ENCODE measurements at regions not wholly inside any gene's neighbourhood (a gene's known extent, or its start where the extent isn't known, plus 50 kb on each side); places are given as distances from the start of the nearest gene placed in this dataset.

DNA sequence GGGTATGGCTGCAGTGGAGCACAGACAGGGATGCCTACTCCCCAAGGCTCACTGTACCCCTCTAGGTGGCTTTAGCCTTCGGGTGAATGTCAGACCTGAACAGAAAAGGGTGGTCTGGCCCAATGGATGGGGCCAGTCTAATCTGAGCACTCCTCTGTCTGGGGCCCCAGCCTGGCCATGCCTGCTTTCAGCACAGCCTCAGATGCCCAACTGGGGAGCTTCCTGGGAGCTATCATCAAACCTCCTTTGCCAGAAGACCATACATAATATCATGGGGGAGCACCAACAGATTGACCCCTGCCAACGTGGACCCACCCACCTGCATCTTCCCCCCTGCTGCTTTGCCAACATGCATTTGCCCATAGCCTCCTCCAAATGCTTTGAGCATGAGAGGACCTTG is 454.1 kb upstream of the KHDRBS2 start:
- Histone ChIP-seq H3K9ac (ENCODE audit: low read length) (no peak overlapping the region), H3K23ac (ENCODE audit: low read length) (no peak overlapping the region), H3K9me3 (ENCODE audit: insufficient read depth, low read depth, low read length) (peaks cover 3% of the 10 kb centered on the region), H3K27me3 (ENCODE audit: insufficient read depth, low read length) (no peaks in the 10 kb centered on the region), H3K4me1 (ENCODE audit: control insufficient read depth in 1 of 2, insufficient read depth in 2 of 2, low read length in 2 of 2) (no peaks in the 10 kb centered on the region), H4K8ac (ENCODE audit: low read depth, low read length) (no peak overlapping the region), H2BK120ac (ENCODE audit: insufficient read depth, low read length, poor library complexity) (no peak overlapping the region), H2AFZ (ENCODE audit: insufficient read depth, low read length, poor library complexity) (no peak overlapping the region), H3K4me2 (ENCODE audit: low read length) (no peak overlapping the region), H3K36me3 (ENCODE audit: control insufficient read depth in 1 of 2, insufficient read depth in 2 of 2, low read length in 2 of 2) (no peaks in the 10 kb centered on the region), H2BK12ac (ENCODE audit: low read length) (no peak overlapping the region), H4K91ac (ENCODE audit: low read depth, low read length) (no peak overlapping the region), H3K4ac (ENCODE audit: low read depth, low read length) (no peak overlapping the region), H2BK5ac (ENCODE audit: low read depth, low read length, poor library complexity) (no peak overlapping the region), H3K27ac (ENCODE audit: low read depth, low read length) (no peak overlapping the region), H4K12ac (ENCODE audit: low read depth, low read length) (no peak overlapping the region), H3K4me3 (ENCODE audit: low read depth, low read length) (no peak overlapping the region), H3K18ac (ENCODE audit: low read length) (no peak overlapping the region), H3K79me2 (ENCODE audit: control insufficient read depth, insufficient read depth, low read length, poor library complexity) (no peaks in the 10 kb centered on the region), H3K79me1 (ENCODE audit: low read length) (no peaks in the 10 kb centered on the region), H3K14ac (ENCODE audit: low read length) (no peak overlapping the region), H2AK5ac (ENCODE audit: low read length) (no peak overlapping the region)
- no peak for DNase-seq
- WGBS (ENCODE audit: extremely low coverage, insufficient coverage, insufficient read length) = no CpG with 5 or more reads among the region's 2 CpGs

DNA sequence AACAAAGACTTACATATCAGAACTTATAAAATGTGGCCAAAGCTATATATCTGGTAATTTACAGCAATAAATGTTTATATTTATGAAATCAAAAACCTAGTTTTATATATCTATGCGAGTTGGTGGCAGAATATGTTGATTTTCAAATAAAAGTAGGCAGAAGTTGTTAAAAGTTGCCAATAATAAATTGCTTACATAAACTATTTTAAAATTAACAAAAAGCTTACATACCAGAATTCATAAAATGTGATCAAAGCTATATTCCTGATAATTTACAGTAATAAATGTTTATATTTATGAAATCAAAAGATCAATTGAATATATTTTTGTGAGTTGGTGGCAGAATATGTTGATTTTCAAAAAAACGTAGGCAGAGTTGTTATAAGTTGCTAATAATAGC is 451.8 kb upstream of the KHDRBS2 start:
- no peak overlapping the region for H2BK5ac ChIP-seq (ENCODE audit: low read depth, low read length, poor library complexity)
- H3K4me3 ChIP-seq (ENCODE audit: low read depth, low read length) = no peak overlapping the region
- no peak overlapping the region for H4K12ac ChIP-seq (ENCODE audit: low read depth, low read length)
- H4K8ac ChIP-seq (ENCODE audit: low read depth, low read length) = no peak overlapping the region
- H3K9ac ChIP-seq (ENCODE audit: low read length) = no peak overlapping the region
- no peak overlapping the region for H3K4ac ChIP-seq (ENCODE audit: low read depth, low read length)
- no peaks in the 10 kb centered on the region for H3K27me3 ChIP-seq (ENCODE audit: insufficient read depth, low read length)
- WGBS (ENCODE audit: extremely low coverage, insufficient coverage, insufficient read length) = no CpG with 5 or more reads among the region's 2 CpGs
- H2AFZ ChIP-seq (ENCODE audit: insufficient read depth, low read length, poor library complexity) = no peak overlapping the region
- no peaks in the 10 kb centered on the region for H3K79me2 ChIP-seq (ENCODE audit: control insufficient read depth, insufficient read depth, low read length, poor library complexity)
- no peak overlapping the region for H3K18ac ChIP-seq (ENCODE audit: low read length)
- H2BK12ac ChIP-seq (ENCODE audit: low read length) = no peak overlapping the region
- H3K27ac ChIP-seq (ENCODE audit: low read depth, low read length) = no peak overlapping the region
- no peak overlapping the region for H3K4me2 ChIP-seq (ENCODE audit: low read length)
- H4K91ac ChIP-seq (ENCODE audit: low read depth, low read length) = no peak overlapping the region
- peaks cover 3% of the 10 kb centered on the region for H3K9me3 ChIP-seq (ENCODE audit: insufficient read depth, low read depth, low read length)
- H3K79me1 ChIP-seq (ENCODE audit: low read length) = no peaks in the 10 kb centered on the region
- H3K14ac ChIP-seq (ENCODE audit: low read length) = no peak overlapping the region
- no peak overlapping the region for H2BK120ac ChIP-seq (ENCODE audit: insufficient read depth, low read length, poor library complexity)
- H3K23ac ChIP-seq (ENCODE audit: low read length) = no peak overlapping the region
- no peaks in the 10 kb centered on the region for H3K4me1 ChIP-seq (ENCODE audit: control insufficient read depth in 1 of 2, insufficient read depth in 2 of 2, low read length in 2 of 2)
- no peaks in the 10 kb centered on the region for H3K36me3 ChIP-seq (ENCODE audit: control insufficient read depth in 1 of 2, insufficient read depth in 2 of 2, low read length in 2 of 2)
- no peak overlapping the region for H2AK5ac ChIP-seq (ENCODE audit: low read length)
- DNase-seq = no peak

DNA sequence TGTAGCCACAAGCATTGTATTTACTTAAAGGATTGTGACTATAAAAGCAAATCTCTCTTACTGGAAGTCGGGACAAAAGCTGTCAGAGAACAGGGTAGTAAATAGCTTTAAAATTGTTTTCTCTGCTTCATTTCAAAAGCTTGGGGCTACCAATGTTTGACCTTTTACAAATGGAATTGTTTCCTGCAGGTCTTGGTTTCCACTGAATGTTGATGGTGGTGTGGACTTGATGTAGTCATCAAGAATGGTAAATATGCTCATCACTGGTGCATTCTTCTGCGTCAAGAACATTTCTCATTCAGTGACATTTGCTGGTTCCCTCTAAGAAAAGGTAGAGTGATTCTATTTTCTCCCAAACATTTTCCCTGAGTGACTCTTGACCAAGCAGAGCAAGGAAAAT is 435.4 kb upstream of the KHDRBS2 start:
- H3K23ac ChIP-seq (ENCODE audit: low read length) = no peak overlapping the region
- H2BK120ac ChIP-seq (ENCODE audit: insufficient read depth, low read length, poor library complexity) = no peak overlapping the region
- no peak overlapping the region for H4K8ac ChIP-seq (ENCODE audit: low read depth, low read length)
- no peaks in the 10 kb centered on the region for H3K9me3 ChIP-seq (ENCODE audit: insufficient read depth, low read depth, low read length)
- no peak overlapping the region for H3K4ac ChIP-seq (ENCODE audit: low read depth, low read length)
- H2AK5ac ChIP-seq (ENCODE audit: low read length) = no peak overlapping the region
- H2BK12ac ChIP-seq (ENCODE audit: low read length) = no peak overlapping the region
- H4K91ac ChIP-seq (ENCODE audit: low read depth, low read length) = no peak overlapping the region
- no CpG with 5 or more reads among the region's 2 CpGs for WGBS (ENCODE audit: extremely low coverage, insufficient coverage, insufficient read length)
- H3K14ac ChIP-seq (ENCODE audit: low read length) = no peak overlapping the region
- H3K4me2 ChIP-seq (ENCODE audit: low read length) = no peak overlapping the region
- H3K9ac ChIP-seq (ENCODE audit: low read length) = no peak overlapping the region
- no peaks in the 10 kb centered on the region for H3K79me2 ChIP-seq (ENCODE audit: control insufficient read depth, insufficient read depth, low read length, poor library complexity)
- no peaks in the 10 kb centered on the region for H3K36me3 ChIP-seq (ENCODE audit: control insufficient read depth in 1 of 2, insufficient read depth in 2 of 2, low read length in 2 of 2)
- H3K79me1 ChIP-seq (ENCODE audit: low read length) = no peaks in the 10 kb centered on the region
- no peak for DNase-seq
- H3K18ac ChIP-seq (ENCODE audit: low read length) = no peak overlapping the region
- no peaks in the 10 kb centered on the region for H3K27me3 ChIP-seq (ENCODE audit: insufficient read depth, low read length)
- H3K4me1 ChIP-seq (ENCODE audit: control insufficient read depth in 1 of 2, insufficient read depth in 2 of 2, low read length in 2 of 2) = no peaks in the 10 kb centered on the region
- H2AFZ ChIP-seq (ENCODE audit: insufficient read depth, low read length, poor library complexity) = no peak overlapping the region
- H3K4me3 ChIP-seq (ENCODE audit: low read depth, low read length) = no peak overlapping the region
- H4K12ac ChIP-seq (ENCODE audit: low read depth, low read length) = no peak overlapping the region
- no peak overlapping the region for H3K27ac ChIP-seq (ENCODE audit: low read depth, low read length)
- H2BK5ac ChIP-seq (ENCODE audit: low read depth, low read length, poor library complexity) = no peak overlapping the region

DNA sequence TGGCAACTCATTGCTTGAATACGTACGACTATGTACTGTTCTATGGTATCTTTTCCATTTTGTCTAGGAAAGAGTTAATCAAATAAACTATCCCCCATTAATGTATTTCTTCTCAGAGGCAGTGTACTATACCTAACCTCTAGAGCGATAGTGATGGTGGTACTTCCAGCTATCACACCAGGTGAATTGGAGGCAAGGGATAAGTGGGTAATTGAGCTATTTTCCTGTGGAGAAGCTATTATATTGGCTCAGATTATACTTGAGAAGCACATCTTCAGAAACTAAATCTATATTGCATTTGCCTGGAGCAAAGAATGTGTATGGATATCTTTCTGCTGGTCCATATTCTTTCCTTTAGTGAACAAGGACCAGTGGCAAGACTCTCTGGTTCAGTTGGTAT is 430.7 kb upstream of the KHDRBS2 start:
- Histone ChIP-seq H3K4ac (ENCODE audit: low read depth, low read length) (no peak overlapping the region), H3K79me2 (ENCODE audit: control insufficient read depth, insufficient read depth, low read length, poor library complexity) (no peaks in the 10 kb centered on the region), H3K9ac (ENCODE audit: low read length) (no peak overlapping the region), H3K4me1 (ENCODE audit: control insufficient read depth in 1 of 2, insufficient read depth in 2 of 2, low read length in 2 of 2) (no peaks in the 10 kb centered on the region), H2BK120ac (ENCODE audit: insufficient read depth, low read length, poor library complexity) (no peak overlapping the region), H3K36me3 (ENCODE audit: control insufficient read depth in 1 of 2, insufficient read depth in 2 of 2, low read length in 2 of 2) (no peaks in the 10 kb centered on the region), H2AK5ac (ENCODE audit: low read length) (no peak overlapping the region), H2BK12ac (ENCODE audit: low read length) (no peak overlapping the region), H4K12ac (ENCODE audit: low read depth, low read length) (no peak overlapping the region), H3K23ac (ENCODE audit: low read length) (no peak overlapping the region), H3K9me3 (ENCODE audit: insufficient read depth, low read depth, low read length) (no peaks in the 10 kb centered on the region), H3K27me3 (ENCODE audit: insufficient read depth, low read length) (no peaks in the 10 kb centered on the region), H3K18ac (ENCODE audit: low read length) (no peak overlapping the region), H2BK5ac (ENCODE audit: low read depth, low read length, poor library complexity) (no peak overlapping the region), H3K27ac (ENCODE audit: low read depth, low read length) (no peak overlapping the region), H3K4me3 (ENCODE audit: low read depth, low read length) (no peak overlapping the region), H3K14ac (ENCODE audit: low read length) (no peak overlapping the region), H2AFZ (ENCODE audit: insufficient read depth, low read length, poor library complexity) (no peak overlapping the region), H4K8ac (ENCODE audit: low read depth, low read length) (no peak overlapping the region), H3K4me2 (ENCODE audit: low read length) (no peak overlapping the region), H4K91ac (ENCODE audit: low read depth, low read length) (no peak overlapping the region), H3K79me1 (ENCODE audit: low read length) (no peaks in the 10 kb centered on the region)
- no peak for DNase-seq
- WGBS (ENCODE audit: extremely low coverage, insufficient coverage, insufficient read length) = no CpG with 5 or more reads among the region's 3 CpGs

DNA sequence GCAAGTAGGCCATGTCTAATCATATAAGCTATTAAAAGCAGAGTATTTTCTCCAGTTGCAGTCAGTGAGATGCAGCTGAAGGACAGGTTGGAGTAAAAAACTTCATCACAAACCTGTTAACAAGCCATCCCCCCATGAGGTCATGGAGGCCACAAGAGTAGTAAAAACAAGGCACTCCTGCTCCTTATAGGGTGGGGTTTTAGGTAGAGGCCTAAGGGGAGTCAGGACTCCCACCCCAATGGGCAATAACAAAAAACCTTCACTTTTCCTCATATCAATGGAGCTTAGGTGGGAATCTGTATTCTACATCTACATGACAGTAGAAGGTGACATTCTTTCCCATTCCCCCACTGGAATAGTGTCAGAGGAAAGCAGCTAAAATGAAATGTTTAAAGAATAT is 428.1 kb upstream of the KHDRBS2 start:
- Histone ChIP-seq H3K23ac (ENCODE audit: low read length) (no peak overlapping the region), H3K4me3 (ENCODE audit: low read depth, low read length) (no peak overlapping the region), H4K91ac (ENCODE audit: low read depth, low read length) (no peak overlapping the region), H2AK5ac (ENCODE audit: low read length) (no peak overlapping the region), H3K9me3 (ENCODE audit: insufficient read depth, low read depth, low read length) (no peaks in the 10 kb centered on the region), H4K8ac (ENCODE audit: low read depth, low read length) (no peak overlapping the region), H3K27ac (ENCODE audit: low read depth, low read length) (no peak overlapping the region), H3K4me1 (ENCODE audit: control insufficient read depth in 1 of 2, insufficient read depth in 2 of 2, low read length in 2 of 2) (no peaks in the 10 kb centered on the region), H2BK5ac (ENCODE audit: low read depth, low read length, poor library complexity) (no peak overlapping the region), H3K79me2 (ENCODE audit: control insufficient read depth, insufficient read depth, low read length, poor library complexity) (no peaks in the 10 kb centered on the region), H3K18ac (ENCODE audit: low read length) (no peak overlapping the region), H3K4ac (ENCODE audit: low read depth, low read length) (no peak overlapping the region), H3K4me2 (ENCODE audit: low read length) (no peak overlapping the region), H2BK120ac (ENCODE audit: insufficient read depth, low read length, poor library complexity) (no peak overlapping the region), H3K36me3 (ENCODE audit: control insufficient read depth in 1 of 2, insufficient read depth in 2 of 2, low read length in 2 of 2) (no peaks in the 10 kb centered on the region), H4K12ac (ENCODE audit: low read depth, low read length) (no peak overlapping the region), H2AFZ (ENCODE audit: insufficient read depth, low read length, poor library complexity) (no peak overlapping the region), H2BK12ac (ENCODE audit: low read length) (no peak overlapping the region), H3K14ac (ENCODE audit: low read length) (no peak overlapping the region), H3K79me1 (ENCODE audit: low read length) (no peaks in the 10 kb centered on the region), H3K27me3 (ENCODE audit: insufficient read depth, low read length) (no peaks in the 10 kb centered on the region), H3K9ac (ENCODE audit: low read length) (no peak overlapping the region)
- DNase-seq = no peak
